ENCODE measurements at regions not wholly inside any gene's neighbourhood (a gene's known extent, or its start where the extent isn't known, plus 50 kb on each side); places are given as distances from the start of the nearest gene placed in this dataset.
A peak's percentile ranks its signal among the peaks of the same experiment; 100 is the strongest.

- no peak for DNase-seq
Measured at GRCh38 chr10:44326474-44327030, 58.3 kb downstream of the CXCL12 start.

GRCh38 chr10:44325596-44326307 is 59.1 kb downstream of the CXCL12 start:
- no peak for DNase-seq

DNA sequence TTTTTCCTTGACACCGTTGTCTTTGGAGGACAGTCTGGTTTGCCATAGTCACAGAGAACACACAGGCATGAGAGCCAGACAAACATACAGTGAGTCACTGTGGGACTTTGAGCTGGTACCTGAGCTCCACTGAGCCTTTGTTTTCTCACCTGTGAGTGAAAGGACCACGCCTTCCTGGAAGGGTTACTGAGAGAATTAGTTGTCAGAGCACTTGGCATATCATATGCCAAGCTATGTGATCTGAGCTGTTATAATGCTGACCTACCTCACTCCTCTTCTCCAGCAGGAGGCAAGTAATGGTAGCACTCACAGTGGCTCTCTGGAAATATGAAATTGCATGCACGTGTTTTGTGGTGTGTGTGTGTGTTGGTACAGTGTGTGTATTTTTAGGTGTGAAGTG is 59.7 kb downstream of the CXCL12 start:
- no peak for DNase-seq

DNA sequence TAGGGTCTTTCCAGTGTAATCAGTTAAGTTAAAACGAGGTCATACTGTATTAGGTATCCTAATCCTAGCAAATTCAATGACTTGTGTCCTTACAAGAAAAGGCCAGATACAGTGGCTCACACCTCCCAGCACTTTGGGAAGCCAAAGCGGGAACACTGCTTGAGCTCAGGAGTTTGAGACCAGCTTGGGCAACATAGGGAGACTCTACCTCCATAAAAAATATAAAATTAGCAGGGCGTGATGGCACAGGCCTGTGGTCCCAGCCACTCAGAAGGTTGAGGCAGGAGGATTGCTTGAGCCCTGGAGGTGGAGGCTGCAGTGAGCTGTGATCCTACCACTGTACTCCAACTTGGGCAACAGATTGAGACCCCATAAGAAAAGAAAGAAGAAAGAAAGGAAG is 61.1 kb downstream of the CXCL12 start:
- no peak for DNase-seq

- no peak for DNase-seq
Measured at GRCh38 chr10:44322137-44322536, 62.8 kb downstream of the CXCL12 start.

GRCh38 chr10:44320756-44321155 is 64.1 kb downstream of the CXCL12 start:
- DNase-seq = no peak

DNA sequence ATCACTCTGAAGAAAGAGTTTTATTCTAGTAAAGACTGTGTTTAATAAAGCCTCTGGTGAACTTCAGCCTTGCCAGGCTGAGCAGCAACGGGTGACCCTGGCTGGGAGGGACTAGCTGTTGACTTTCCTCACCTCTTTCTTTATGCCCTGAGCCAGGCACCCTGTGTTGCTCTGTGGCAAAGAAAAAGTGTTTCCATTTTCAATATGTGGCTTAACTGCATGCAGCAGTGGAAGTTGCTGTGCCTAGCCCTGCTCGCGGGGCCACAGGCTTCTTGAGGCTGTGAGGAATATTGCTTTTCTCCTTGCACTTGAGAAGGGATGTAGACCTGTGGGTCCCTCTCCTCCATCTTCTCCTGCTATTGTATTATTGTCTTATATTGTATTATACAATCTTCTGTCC is 67.0 kb downstream of the CXCL12 start:
- DNase-seq = no peak

DNA sequence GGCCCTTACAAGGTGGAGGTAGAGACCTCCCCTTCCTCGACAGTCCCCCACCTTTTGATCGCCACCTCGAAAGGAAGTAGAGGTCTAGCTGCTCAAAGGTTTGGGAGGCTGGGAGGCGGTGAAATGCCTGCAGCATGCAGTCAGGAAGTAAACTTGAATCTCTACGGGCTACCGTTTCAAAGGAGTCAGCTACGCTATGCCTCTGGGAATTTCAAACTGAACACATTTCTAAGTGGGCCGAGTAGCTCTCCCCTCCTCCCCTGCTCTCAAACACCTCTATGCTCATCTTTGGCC is 68.0 kb downstream of the CXCL12 start:
- no peak for DNase-seq

GRCh38 chr10:44316187-44316921 is 68.5 kb downstream of the CXCL12 start:
- DNase-seq = peak; percentile 2 to 10

GRCh38 chr10:44314802-44315460 is 70.0 kb downstream of the CXCL12 start:
- DNase-seq = no peak

DNA sequence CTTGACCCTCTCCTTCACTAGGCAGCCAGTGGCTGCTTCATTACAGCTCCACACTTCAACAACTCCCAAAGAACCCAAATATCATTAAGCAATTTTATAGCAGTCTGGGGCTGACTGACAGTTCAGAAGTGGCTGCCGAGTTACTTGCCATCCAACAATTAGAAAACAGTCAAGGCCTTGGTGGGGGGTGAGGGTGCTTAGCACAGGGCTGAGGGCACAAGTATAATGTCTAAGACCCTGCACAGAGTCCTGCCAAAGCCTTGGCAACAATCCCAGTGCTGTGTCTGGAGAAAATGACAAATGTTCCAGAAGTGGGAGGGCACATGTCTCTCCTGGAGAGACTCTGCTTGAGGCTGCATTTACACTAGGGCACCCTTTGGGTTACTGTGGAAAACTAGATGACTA is 71.1 kb downstream of the CXCL12 start:
- DNase-seq = no peak

DNA sequence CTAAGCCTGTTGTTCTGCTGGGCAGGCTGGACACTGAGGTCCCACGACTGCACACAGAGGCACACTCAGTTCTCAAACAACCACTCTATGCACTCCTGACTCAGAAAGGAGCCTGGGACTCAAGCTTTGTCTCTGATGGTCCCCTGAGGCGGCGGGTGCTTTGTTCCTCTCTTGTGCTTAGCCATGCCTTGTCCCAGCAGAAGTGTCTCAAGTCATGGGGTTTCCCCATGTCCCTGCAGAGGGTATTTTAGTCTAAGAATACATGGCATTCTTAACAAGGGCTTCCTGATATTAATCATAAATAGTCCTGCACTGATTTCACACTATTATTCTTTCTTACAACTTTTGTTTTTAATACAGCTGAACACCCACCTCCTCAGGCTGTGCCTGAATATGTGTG is 72.5 kb downstream of the CXCL12 start:
- no peak for DNase-seq

DNA sequence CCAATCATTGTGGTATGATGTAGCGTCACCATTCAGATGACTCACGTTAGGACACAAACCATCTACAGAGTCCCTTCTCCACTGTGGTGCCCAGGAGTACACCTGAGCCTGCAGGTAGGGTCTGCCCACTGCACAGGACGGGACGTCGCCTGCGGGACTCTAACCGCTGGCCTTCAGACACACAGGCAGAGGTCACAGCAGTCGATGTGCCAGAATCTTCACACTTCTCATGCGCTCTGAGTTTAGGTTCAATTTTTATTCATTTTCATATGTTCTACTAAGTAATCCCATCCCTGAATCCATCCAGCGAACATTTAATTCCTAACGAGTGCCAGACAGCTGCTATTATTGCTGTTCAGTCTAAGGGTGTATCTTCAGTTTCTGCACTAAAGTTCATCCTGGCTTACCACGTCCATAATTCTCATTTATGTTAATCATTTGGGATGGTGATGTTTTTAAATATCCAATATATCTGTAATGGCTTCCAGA is 73.3 kb downstream of the CXCL12 start:
- DNase-seq = no peak

DNA sequence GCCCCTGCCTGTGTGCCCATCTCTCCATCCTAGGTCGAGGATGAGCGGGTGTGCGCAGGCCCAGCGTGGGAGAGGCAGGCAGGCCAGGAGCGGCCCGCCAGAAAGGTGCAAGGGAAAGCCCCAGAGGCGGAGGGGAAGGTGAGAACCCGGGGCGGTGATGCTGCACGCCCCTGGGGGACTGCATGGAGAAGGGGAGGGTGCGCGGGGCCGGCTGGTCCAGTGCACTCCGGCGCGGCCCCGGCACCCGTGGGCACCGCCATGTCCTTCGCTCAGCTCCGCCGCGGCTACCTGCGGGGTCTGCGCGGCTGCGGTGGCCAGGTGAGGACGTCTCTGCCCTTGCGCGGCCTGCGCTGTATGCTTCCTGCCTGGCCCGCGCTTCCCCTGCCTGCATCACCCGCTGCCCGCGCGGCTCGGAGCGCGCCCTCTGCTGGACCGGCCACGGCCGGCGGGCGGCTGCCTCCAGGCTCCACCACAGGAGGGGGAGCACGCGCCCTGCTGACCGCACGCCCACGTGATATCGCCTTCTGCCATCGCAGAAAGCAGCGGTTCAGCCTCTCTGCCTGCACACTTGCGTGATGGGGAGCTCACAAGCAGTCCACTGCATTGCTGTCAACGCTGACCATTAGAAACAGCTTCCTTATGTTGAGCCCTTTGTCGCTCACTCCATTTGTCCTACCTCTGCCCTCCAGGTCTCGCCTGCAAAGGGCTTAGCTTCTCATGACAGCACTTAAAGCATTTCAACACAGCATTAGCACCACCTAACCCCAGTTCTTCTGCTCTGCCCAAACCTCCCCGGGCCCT is 73.9 kb downstream of the CXCL12 start:
- peak; percentile 72 to 75 for DNase-seq

DNA sequence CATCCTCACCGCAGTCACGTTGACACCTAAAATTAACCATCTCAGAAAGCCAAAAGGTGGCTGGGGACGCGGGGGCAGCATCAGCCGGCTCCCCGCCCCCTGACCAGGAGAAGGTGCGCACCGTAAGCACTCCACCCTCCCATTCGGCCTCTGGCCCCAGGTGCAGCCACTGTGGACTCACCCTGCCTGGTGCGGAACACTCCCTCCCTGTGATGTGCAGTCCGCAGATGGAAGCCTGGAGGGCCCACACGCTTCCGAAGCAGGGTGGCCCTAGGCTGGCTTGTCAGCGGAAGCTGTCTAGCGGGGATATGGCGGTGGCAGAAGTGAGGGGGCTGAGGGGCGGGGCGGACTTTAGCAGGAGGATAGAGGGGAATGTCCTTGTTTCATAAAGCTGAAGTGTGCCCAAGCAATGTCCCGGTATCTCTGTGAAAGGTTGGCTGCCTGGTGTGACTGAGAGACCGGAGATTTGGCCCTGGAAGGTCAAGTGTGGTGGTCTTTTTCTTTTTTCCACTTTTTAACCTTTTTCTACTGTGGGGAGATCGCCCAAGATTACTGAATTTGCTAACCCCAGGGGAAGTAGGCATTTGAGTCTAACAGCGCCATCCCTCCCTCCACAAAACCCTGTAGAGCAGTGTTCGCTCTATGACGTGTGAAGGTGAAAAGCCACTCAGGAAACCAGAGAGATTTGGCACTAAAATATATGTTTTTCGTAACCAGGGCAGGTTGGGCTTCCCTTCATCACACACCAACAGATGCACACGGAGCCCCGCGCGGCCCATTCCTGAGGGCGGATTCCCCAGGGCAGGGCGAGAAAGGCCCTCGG is 74.7 kb downstream of the CXCL12 start:
- DNase-seq = peak; percentile 24 to 25

- DNase-seq = no peak
Measured at GRCh38 chr10:44309361-44309760, 75.5 kb downstream of the CXCL12 start.

DNA sequence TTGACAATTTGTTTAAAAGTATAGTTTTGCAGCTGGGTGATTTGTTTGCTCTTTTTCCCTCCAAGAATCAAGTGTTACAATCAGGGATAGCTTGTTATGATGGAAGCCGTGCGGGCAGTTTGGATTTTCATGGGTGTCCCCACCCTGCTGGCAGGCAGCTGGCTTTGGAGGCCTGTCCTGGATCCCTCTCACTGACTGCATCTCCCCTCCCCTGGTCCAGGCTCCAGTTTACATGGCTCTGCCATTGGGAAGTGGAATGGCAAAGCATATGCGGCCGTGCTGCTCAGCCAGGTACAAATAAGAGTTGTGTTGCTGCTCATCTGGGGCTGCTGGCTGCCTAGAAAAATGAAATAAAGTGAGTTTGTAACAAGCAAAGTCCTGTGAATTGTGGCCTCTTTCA is 76.0 kb downstream of the CXCL12 start:
- DNase-seq = no peak

GRCh38 chr10:44307691-44308090 is 77.2 kb downstream of the CXCL12 start:
- DNase-seq = no peak

- no peak for DNase-seq
Measured at GRCh38 chr10:44306762-44307161, 78.1 kb downstream of the CXCL12 start.

- no peak for DNase-seq
Measured at GRCh38 chr10:44306147-44306710, 78.7 kb downstream of the CXCL12 start.

- DNase-seq = no peak
Measured at GRCh38 chr10:44301781-44302355, 83.0 kb downstream of the CXCL12 start.
